ENCODE measurements at regions not wholly inside any gene's neighbourhood (a gene's known extent, or its start where the extent isn't known, plus 50 kb on each side); places are given as distances from the start of the nearest gene placed in this dataset.
"Not testable (repeated sequence)": the region's sequence is repeated elsewhere in the genome, so short reads cannot be mapped to it uniquely, and the experiment has no call there.

DNA sequence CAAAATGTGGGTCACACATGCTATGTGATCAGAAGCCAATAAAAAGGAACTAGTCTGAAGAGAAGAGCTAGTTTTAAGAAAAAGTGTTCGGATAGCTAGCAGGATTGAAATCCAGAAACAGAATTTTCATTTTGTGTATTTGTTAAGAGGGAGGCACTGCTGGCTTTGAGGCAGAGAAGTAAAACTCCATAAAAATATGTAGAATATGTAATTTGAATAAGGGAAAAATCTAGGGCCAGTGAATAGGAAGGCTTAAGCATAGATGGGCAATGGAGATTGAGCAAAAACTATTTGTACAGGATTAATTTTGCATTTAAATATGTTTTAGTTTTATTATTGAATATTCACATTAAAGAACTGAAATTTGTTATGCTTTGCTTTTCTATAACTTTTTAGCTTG lies 399.9 kb upstream of the PITX2 start:
- no peak for DNase-seq (ENCODE audit: low spot score)

DNA sequence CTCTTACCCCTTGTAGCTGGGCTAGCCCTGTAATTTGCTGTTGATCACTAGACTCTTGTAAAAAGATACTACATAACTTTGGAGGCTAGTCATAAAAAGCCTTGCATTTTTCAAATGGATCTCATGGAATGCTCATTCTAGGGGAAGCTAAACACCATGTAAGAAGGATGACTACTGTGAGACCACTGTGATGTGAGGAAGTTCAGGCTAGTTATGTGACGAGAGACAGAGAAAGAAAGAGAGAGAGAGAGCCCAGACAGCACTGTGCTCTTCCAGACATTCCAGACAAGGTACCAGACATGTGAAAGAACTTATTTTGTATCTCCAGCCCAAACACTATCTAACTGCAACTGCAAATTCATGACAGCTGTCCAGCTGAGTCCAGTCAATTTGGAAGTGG lies 404.6 kb upstream of the PITX2 start:
- DNase-seq (ENCODE audit: low spot score) = no peak

DNA sequence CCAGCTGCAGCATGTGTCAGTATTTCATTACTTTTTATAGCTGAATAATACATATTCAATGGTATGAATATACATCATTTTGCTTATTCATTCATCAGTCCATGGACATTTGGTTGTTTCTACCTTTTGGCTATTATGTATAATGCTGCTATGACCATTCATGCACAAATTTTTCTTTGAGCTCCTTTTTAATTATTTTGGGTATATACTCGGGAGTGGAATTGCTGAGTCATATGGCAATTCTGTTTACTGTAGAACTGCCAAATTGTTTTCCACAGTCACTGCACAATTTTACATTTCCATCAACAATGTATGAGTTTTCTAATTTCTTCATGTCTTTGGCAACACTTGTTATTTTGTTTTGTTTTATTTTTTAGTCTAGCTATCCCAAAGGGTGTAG lies 405.9 kb upstream of the PITX2 start:
- DNase-seq (ENCODE audit: low spot score) = no peak

DNA sequence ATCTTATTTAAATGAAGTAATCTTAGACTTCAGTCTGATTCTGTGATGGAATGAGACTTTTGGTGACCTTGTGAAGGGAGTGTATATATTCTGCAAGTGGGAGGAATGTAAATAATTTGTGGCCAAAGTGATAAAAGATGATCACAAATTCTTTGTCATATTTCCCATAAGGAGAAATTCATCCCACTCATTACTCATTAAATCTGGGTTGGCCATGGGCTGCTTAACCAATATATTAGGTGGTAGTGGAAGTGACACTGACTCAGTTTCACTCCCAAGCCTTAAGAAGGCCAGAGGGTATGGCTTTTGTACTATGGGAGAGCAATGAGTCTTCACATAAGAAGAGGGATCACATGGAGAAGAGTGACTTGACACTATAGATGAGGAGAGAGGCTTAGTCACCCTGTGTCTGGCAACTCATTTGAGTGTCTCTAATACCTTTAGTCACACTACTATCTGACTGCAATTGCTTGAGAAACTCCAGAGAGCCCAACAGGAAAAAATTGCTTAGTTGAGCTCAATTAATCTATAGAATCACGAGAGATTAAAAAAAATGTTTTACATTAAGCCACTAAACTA lies 408.2 kb upstream of the PITX2 start:
- no peak for DNase-seq (ENCODE audit: low spot score)

DNA sequence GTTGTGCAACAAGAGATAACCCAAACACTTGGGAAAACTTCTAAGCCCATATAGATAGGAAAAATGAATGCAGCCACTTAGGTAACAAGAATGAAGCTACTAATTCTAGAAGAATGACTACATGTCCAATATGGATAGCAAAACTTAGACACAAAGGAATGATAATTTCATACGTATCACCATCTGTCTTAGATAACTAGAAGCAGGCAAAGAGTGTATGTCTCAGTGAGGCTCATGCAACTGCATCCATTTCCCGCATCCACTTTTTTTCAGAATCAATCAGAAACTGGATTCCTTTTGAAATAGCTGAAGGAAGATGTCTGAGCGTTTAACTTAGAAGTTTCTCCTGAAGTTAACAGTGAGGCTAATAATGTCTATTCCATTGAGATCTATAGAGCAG lies 408.7 kb upstream of the PITX2 start:
- no peak for DNase-seq (ENCODE audit: low spot score)

DNA sequence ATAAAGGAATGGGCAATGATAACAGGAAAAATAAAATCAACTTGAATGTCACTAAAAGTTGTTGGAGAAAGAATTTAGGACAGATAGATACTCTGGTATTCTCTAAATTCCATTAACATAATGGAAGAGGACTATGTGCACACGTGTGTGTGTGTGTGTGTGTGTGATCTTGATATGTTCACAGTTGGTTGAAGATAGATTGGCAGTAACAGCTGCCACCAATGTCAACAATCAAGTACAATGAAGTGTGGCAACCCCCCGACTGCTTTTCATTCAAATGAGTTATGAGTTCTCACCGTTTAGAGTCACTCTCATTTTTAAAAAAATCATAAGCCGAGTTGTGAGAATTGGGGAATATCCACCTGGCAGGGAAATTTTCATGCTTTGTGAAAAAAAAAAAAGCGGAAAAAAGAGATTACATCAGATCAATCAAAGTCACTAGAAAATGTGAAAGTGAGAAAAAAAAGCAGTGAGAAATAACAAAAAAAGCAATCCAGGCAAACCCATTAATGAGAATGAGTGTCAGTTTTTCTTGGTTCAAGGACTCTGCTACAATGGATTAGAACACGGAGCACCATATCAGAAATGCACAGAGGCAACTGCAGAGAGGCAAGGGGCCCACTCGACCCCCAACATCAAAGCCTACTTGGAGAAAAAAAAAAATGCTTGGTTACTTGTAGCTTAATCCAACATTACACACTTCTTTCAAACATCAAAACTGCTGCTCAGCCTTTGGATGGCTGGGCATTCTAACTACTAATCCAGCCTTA lies 414.9 kb upstream of the PITX2 start:
- DNase-seq (ENCODE audit: low spot score) = no peak

DNA sequence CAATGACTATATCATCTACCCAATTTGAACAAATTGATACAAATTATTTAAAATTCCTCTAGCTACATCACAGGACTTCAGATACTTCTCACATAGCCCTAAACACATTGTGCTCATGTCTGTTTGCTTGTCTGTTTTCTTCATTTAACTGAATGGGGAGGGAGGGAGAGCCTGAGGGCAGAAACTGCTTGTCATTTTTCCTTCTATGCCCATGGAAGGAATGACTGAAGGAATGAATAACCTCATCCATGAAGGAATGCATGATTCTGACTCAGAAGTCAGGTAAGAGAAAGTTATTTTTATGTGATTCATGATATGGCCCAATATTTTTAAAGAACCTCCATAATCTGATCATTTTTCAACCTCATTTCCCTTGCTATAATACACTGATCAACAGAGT lies 418.0 kb upstream of the PITX2 start:
- no peak for DNase-seq (ENCODE audit: low spot score)

DNA sequence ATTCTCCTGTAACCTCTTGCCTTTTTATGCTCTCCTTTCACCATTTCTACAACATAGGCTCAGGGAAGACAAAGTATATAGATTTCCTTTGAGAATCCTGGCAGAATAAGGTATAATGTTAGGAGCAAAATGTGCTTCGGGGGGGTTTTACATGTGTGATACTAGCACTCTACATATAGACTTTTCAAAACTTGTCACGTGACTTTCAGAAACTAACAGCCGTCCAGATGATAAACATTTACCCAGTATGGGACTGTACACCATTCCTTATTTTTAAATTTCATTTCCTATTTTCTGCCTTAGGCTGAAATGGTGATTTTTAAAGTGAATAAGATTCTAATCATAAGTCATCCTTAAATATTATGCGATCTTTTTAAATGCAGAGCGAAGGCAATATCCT lies 420.4 kb upstream of the PITX2 start:
- DNase-seq (ENCODE audit: low spot score) = no peak

DNA sequence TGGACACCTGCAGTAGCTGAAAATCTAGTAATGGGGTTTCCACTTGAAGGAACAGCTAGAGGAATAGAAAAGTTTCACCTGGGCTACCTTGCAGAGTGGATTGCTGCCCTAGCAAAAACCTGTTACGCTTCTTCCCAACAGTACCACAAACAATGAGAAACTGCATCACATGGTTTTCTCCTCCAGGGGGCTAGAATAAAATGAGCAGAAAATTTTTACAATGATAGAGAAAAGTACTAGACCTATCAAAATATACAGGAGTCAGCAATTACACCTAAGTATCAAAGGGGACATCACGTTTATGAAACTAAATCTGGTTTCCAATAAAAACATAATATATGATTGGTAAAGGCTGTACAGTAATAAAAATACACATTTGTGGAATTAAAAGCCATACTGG lies 423.1 kb upstream of the PITX2 start:
- no peak for DNase-seq (ENCODE audit: low spot score)

DNA sequence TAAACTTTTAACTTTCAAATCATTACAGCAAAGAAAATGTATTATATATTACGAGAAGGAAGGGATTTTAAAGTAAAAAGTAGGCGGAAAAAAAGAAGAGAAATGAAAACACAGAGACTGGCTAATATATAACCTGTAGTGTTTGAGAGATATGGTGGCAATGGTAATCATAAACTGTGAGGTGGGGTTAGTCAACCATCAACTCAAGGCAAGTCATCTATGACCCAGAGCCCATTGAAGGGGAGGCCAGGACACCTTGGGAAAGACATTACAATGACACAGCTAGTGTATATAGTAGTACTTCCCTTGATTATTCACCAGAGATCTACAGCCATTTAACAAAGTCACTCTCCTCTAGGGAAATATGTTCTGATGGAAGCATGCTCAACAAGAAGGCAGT lies 423.9 kb upstream of the PITX2 start:
- no peak for DNase-seq (ENCODE audit: low spot score)

DNA sequence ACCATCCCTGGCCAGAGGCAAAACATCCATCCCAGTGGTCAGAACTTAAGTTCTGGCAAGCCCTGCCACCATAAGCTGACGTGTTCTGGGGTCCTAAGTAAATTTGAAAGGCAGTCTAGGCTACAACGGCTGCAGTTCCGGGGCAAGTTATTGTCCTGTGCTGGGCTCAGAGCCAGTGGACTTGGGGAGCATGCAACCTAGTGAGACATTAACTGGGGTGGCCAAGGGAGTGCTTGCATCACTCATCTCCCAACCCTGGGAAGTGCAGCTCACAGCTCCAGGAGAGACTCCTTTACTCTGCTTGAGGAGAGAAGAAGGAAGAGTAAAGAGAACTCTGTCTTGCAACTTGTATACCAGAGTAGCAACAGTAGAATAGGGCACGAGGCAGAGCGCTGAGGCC lies 425.4 kb upstream of the PITX2 start:
- no peak for DNase-seq (ENCODE audit: low spot score)

DNA sequence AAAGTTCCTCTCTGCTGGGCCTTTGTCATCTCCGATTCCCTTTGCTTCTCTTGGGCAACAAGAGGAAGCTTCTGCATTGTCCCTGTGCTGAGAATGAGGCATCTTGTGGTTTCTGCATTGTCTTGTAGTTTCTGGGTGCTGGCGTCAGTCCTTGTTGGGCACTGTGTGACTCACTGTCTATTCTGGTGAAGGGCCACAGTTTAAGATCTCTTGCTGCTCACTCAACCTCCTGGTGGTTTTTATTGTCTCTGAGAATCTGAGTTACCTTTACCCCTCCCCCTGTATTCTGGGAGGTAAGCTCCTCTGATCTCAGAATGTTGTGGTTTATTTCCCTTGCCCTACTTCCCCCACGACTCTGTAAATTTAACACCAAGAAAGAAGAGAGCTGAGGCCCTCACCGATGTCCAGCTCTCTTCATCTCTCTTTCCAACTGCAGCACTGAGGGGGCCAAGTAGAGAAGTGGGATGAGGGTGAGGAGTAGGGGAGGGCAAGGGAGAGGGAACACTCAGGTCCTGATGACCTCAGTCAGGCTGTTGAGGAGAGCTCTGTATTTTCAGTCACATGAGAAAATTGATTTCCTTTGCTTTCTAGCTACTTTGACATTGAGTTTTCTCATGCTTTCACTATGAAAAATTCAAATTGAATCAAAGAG lies 441.6 kb upstream of the PITX2 start:
- DNase-seq (ENCODE audit: low spot score) = no peak

DNA sequence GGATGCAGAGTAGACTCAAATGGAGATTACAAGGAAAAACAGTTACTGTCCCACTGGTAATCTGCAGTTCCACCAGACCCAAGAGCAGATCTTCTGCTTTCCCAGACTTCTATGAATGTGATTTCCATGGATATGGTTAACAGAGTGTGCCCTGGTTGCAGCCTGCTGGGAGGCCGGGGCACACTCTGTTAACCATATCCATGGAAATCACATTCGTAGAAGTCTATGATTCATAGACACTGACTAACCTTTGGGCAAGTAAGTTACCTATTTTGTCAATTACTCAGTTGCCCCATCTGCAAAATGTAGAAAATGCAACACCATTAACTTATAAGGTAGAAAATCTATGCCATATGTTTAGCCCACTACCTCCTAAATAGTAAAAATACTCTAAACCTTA lies 443.1 kb upstream of the PITX2 start:
- DNase-seq (ENCODE audit: low spot score) = no peak

DNA sequence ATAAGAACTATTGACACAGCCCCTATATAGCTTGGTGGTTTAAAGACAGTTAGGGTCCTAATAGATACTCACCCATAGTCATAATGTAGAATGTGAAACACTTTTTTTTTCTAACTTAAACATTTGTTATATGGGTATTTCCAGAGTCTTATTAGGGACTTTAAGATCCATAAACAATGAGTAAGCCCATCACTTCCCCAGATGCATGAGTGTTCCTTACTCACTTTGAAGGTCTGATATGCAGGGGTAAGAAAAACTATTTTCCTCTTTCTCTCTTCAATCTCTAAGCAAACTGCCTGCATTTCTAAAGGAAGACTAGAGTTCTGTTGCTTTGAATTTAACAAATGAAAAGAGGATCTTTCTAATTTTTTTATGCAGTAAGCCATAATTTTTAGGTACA lies 443.6 kb upstream of the PITX2 start:
- no peak for DNase-seq (ENCODE audit: low spot score)

DNA sequence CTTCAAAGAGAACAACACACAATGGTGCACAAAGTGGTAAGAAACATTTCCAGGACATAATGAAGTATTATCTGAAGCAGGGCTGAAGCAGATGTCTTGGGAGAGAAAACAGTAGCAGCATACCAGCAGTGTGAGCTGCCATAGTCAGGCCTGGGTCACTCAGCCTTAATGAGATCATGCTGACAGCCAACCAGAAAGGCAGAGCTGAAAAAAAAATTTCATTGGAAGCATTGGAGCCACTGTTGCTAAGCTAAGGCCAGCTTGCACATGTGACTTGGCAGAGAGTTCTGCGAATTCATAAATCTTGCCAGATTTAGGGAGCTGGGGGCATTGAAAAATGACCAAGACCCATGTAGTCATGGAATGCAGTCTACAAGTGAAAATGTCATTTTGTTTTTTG lies 444.0 kb upstream of the PITX2 start:
- no peak for DNase-seq (ENCODE audit: low spot score)

DNA sequence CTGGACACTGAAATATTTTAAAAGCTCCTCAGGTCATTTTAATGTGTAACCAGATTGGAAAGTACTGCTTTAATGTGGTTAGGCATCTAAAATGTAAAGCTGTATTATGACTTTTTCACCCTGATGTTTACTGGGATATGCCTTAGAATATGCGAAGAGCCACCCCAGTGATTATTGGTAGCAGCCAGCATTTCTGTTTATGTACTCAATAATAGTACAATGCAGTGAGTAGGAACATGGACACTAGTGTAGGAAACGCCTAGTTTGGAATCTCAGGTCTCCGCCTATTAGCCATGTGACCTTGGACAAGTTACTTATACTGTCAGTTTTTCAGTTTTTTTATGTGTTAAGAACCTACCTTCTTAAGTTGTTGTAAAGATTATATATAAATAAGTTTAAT lies 446.0 kb upstream of the PITX2 start:
- no peak for DNase-seq (ENCODE audit: low spot score)

DNA sequence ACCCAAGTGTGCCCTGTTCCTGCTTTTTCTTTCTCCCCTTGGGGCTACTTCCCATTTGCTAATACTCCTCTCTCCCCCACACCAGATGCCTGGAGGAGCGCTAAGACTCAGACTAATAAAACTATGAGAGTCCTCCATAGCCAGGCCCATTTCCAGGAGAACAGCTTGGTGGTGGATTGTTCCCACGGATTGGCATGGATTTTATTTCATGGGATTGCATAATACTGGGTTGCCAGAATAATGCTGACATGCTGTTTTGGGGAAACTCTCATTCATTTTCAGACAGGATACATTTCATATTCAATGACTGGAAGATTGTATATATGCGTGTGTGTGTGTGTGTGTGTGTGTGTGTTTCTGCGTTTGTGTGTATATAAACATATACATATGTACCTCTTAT lies 447.5 kb upstream of the PITX2 start:
- DNase-seq (ENCODE audit: low spot score) = no peak

DNA sequence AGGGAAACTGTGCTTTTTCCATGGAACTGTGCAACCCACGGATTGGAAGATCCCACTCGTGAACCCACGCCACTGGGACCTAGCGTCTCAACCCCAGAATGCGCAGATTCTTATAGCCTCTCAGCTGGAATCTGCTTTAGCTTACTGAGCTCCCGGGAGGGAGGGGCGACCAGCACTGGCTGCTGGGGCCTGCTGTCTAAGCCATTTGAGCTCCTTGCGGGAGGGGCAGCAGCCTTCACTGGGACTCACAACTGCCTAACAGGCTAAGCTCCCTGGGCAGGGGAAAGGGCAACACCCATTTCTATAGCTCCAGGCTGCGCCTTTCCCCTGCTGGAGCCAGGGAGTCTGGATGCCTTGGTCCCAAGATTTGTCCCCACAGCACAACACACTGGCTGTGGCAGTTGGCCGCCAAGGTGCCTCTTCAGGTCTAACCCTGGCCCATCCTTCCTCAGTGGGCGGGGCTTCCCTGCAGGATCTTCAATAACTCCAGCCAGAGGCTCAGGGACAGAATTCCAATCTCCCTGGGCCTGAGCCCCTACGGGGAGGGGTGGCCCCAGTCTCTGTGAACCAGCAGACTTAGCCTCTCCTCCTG lies 451.7 kb upstream of the PITX2 start:
- DNase-seq (ENCODE audit: low spot score) = no peak

DNA sequence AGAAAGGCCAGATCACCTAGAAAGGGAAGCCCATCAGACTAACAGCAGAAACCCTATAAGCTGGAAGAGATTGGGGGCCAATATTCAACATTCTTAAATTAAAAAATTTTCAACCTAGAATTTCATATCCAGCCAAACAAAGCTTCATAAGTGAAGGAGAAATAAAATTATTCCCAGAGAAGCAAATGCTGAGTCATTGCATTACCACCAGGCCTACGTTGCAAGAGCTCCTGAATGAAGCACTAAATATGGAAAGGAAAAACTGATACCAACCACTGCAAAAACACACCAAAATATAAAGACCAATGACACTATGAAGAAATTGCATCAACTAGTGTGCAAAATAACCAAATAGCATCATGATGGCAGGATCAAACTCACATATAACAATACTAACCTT lies 453.4 kb upstream of the PITX2 start:
- not testable (repeated sequence) for DNase-seq (ENCODE audit: low spot score)

DNA sequence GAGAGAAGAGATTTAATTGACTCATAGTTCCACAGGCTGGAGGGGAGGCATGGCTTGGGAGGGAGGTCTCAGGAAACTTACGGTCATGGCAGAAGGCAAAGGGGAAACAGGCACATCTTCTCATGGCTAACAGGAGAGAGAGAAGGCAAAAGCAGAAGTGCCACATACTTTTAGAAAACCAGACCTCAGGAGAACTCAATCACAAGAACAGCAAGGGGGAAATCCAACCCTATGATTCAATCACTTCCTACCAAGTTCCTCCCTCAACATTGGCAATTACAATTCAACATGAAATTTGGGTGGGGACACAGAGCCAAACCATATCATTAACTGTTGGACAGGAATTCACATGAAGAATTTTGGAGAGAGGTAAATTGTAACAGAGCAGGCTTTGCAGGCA lies 485.3 kb upstream of the PITX2 start:
- DNase-seq (ENCODE audit: low spot score) = no peak

DNA sequence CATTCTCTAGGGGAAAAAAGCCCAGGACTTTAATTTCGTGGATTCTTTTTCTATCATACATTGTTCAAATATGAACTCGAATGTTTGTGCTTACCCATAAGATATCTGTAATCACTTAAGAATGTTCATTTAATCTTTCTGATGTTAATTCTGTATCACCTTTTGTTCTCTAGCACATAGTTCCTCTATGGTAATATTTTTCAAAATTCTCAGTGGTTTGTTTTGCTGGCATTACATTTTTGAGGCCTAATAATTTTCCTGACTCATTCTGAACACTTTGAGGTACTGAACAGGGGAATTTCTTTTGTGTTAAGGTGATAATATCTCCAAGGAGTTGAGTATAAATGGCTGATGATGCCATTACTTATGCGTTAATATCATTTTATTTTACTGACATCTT lies 490.7 kb upstream of the PITX2 start:
- DNase-seq (ENCODE audit: low spot score) = no peak

DNA sequence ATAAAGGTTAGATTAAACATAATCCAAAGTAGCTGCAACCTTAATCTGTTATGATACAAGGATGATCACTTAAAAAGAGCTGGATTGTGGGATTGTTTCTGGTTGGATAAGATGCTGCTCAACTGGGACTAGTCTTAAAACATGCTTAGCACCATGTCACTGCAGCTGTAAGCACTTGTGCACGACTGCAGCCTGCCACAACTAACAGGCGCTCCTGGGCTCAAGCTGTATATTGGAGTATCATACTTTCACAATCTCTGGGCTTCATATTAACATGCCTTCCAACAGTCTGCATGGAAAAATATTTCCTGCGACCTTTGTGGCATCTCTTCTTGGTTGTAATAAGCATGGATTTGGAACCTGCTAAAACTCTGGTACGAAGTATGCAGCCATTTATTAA lies 493.0 kb upstream of the PITX2 start:
- no peak for DNase-seq (ENCODE audit: low spot score)

DNA sequence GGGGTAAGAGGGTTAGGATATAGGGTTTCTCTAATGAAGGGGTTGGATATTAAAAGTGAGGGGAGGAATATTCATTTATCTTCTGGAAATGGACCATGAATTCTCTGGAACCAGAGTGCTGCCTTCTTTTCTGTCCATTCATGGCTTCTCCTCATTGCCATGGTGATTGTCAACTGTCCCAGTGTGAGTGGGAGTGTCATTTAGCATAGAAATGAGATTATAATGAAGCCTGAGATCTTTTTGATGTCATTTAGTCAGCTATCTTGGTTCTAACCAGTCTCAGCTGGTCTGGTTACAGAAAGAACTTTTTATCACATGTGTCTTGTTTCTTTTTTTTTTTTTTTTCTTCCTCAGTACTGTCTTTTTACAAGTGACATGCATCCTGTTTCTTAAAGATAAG lies 497.3 kb upstream of the PITX2 start:
- DNase-seq (ENCODE audit: low spot score) = no peak
